Skin of body (tissue), 1 donor: ENCODE measurements at regions not wholly inside any gene's neighbourhood (a gene's known extent, or its start where the extent isn't known, plus 50 kb on each side); places are given as distances from the start of the nearest gene placed in this dataset.

Experiments used
- DNase-seq: peaks from one replicate; lab custom pipeline; 2025; lab: John Stamatoyannopoulos, UW

- no peak for DNase-seq
Measured at GRCh38 chr1:38547321-38547720, 312.3 kb downstream of the RRAGC start.

DNA sequence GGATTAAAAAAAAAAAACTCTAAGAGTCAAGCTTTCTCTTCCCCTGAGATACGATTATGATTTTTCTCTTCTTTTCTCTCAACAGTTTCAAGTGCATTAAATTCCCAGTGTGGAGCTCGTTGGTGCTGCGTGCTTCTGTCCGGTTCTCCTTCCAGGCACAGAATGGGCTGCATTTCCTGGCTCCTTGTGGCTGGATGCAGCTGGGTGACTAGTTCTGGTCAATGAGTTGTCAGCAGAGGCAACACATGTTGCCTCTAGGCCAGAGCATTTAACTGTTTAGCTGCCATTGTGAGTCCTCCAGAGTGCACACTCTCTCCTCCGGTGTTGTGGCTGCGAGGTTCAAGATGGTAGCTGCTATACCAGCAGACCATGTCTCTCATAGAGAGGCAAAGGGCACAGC is 312.9 kb downstream of the RRAGC start:
- no peak for DNase-seq

DNA sequence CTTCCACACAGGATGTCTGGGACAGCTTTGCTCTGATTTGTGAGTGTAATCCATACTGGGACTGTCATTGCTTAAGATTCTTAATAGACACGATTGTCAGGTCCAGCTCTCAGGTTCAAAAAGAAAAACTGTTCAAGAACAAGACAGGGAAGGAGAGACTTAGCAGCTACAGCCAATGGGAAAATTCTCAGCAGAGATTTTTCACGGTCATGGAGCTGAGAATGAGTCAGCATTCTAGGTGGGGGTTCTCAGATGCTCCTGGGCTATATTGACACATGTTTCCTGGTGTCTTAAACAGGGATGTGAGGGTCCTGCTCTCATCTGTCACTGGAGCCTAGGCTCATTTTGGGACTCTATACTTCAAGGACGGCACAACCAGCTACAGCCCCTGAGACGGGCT is 318.3 kb downstream of the RRAGC start:
- no peak for DNase-seq

DNA sequence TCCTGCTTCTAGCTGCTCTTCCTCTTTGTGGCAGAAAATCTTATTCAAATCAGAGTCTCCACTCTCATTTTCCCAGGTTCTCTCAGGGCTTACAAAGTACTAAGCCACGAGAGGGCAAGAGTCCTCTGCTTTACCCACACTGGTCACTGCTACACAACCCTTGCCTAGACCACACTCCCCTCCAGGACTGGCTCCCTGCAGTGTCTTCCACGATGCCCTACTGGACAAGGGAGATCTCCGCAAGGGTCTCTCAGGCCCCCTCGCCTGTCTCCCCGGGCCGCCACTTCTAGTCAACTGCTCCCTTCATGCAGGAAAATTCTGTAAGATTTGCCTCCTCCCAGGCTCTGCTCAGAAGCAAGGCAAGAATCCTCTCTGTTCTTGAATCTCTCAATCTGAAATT is 319.6 kb downstream of the RRAGC start:
- no peak for DNase-seq

- DNase-seq = no peak
Measured at GRCh38 chr1:38538834-38539233, 320.7 kb downstream of the RRAGC start.

- no peak for DNase-seq
Measured at GRCh38 chr1:38536089-38536488, 323.5 kb downstream of the RRAGC start.

DNA sequence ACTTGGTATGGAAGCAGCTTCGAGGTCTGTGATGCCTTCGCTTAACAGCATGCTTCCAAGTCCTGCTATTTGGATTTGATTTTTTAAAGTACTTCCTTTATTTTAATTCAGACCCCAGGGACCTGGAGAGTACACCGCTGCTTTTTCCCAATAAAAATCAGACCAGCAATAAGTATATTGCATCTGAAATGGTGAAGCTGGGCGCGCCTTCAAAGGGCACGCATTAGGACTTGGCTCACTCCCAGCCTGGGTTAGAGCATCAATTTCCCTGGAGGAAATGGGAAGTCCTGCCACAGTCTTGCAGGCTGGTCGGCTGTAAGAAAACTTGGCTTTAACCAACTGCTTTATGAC is 325.1 kb downstream of the RRAGC start:
- DNase-seq = no peak

DNA sequence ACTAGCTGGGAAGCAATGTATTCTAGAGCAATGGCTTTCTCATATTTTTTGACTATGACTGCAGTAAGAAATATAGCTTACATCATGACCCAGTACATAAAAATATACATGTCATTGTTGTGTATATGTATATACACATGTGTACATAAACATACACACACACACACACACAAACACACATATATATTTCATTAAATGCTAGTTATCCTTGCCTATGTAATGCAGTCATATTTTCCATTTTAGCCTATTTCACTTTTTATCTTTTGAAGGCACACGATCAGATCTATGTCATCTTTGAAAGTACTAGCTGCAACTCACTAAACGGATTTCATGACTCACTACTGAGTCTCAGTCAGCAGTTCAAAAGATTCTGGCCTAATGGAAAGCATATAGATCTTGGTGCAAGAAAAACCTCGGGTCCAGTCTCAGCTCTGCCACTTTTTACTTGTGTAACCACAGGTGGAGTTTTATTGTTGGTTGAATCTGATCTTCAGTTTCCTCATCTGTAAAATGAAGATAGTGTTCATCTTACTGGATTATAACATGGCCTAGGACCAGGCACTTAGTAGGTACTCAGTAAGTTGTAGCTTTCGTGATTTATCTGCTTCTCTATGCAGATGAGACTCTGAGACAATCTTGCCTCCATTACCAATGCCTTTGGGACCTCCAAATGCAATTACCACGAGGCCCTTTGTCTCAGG is 325.6 kb downstream of the RRAGC start:
- no peak for DNase-seq

DNA sequence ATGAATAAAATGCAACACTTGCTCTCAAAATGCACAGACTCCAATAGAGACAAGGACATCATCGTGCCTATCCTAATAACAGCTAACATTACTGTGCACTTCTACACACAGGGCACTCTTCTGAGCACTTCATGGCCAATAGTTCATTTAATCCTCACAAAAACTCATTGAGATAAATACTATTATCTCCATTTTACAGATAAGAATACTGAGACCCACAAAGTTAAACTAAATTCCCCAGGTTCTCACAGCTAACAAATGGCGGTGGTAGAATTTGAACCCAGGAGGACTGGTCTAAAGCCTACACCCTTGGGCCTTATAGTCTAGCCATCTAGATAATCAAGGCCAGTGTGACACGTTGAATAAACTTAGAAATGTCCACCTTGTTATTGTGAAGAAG is 328.6 kb downstream of the RRAGC start:
- no peak for DNase-seq

- no peak for DNase-seq
Measured at GRCh38 chr1:38529946-38530345, 329.6 kb downstream of the RRAGC start.

- DNase-seq = no peak
Measured at GRCh38 chr1:38529391-38529790, 330.2 kb downstream of the RRAGC start.

DNA sequence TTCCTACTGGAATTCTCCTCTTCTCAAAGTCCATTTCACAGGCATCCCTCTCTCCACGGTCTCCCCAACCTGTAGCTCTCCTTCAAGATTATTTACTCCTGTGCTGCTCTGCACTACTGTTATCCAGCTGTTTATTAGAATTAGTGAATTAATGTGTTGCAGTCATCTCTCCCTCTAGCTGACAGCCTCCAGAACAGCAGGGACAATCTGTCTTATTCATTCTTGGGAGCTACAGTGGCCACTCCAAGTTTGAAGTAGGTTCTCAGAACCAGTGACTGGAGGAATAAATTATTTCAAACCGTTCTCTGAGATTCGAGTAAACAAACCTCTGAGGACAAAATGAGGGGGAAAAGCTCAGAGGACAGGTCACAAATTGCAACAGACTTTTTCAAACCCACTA is 330.9 kb downstream of the RRAGC start:
- DNase-seq = no peak

DNA sequence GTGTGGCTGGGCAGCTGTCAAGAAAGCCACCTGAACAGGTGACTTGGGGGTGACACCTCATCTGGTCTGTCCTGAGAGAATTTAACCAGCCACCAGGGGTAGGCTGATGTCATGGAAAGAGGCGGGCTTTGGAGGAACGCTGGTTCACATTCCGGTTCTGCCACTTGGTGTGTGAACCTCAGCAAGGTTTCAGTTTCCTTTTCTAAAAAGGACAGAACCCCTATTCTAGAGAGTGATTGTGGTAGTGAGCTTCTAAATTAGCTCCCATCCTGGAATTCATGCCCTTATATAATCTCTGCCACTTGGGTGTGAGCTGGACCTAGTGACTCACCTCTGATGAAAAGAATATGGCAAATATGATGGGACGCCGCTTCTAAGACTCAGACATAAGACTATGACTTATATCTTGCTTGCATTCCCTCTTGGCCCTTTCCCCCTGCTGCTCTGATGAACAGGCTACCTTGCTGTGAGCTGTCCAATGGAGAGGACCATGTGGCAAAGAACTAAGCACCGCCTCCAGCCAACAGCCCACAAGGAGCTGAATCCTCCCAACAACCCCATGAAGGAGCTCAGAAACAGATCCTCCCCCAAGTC is 332.1 kb downstream of the RRAGC start:
- no peak for DNase-seq

DNA sequence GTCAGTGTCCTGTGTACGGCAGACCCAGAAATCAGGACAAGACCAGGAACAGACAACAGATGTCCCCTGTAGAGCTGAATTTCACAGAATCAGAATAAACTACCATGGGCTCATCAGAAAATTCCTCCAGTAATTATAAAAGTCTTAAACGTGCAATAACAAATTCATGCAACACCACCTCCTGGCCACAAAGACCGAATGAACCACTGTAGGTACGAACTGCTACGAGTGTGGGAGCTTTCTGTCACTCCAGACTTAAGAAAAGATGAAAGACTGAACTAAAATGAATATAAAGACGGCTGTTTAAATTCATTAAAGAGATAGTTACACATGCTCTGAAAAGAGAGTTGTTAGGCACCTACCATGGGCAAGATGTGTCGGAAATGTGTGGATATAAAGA is 333.5 kb downstream of the RRAGC start:
- no peak for DNase-seq

DNA sequence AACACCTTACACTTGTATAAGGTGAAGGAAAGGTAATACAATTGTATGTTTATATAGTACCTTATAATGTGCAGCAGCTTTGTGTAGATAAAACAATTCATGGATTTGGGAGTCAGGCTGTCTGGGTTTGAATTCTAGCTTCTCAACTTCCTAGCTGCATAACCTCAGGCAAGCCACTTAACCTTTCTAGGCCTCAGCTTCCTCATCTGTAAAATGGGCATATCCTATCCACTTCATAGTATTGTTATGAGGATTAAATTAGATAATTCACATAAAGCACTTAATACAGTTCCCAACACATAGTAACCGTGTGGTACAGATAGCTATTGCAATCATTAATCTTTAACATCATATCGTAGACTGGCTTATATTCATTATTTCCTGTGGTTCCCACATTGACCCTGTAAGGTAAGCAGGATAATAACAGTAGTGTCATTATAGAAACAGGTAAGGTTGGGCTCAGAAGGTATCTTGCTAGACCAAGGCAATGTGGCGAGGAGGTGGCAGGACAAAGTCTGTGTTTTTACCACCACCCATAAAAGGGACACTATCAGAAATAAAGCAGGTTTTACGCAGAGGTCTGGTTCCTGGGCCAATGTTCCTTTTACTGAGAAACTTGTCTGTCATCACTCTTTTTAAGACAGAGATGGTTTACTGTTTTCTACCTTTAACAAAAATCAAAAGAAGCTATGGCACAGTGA is 334.1 kb downstream of the RRAGC start:
- DNase-seq = no peak

- DNase-seq = no peak
Measured at GRCh38 chr1:38524025-38524641, 335.4 kb downstream of the RRAGC start.

- no peak for DNase-seq
Measured at GRCh38 chr1:38523568-38523939, 336.0 kb downstream of the RRAGC start.

DNA sequence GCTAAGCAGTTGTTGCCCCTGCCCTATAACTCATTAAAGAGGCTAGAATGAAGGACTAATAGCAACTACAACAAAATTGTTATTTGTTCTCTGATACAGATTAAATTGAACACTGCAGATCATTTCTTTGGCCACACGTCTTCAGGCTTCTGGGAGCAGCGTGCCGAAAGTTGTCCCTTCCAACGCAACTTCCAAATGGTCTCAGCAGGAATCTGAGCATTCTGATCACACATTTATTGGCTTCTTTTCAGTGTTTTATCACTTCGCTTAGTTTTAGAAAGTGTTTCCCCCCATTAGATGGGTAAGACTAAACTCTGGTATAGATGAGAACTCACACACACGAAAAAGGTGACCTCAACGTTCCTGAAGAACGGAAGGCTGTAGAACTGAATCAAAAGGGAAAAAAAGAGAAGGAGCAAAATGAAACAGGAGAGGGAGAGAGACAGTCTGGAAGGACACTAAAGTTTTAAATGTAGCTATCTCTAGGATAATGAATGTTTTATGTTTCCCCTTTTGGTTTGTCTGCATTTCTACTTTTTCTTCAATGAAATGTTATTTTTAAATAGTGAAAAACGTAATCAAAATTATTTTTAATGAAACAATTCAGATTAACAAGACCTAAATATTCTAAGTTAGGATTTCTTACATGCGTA is 336.5 kb downstream of the RRAGC start:
- no peak for DNase-seq

DNA sequence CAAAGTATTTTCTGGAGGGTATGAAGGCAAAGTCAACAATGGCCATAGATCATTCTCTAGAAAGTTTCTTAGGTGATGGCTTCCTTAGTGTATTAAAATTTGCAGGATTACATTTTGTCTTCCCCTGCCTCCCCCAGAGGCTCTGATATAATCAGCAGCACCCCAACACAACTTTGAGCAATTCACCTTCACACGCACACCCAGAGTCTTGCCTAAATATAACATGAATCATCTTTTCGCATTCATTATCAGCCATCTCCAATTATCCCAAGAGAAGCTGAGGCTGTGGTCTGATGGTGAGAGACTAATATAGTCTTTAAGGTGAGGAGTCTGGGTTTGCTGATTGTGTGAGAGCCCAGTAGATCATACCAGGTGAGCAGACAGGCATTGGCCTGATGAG is 343.0 kb downstream of the RRAGC start:
- DNase-seq = no peak

- no peak for DNase-seq
Measured at GRCh38 chr1:38512789-38513188, 346.8 kb downstream of the RRAGC start.

- DNase-seq = no peak
Measured at GRCh38 chr1:38512024-38512767, 347.4 kb downstream of the RRAGC start.
